ENCODE measurements at regions not wholly inside any gene's neighbourhood (a gene's known extent, or its start where the extent isn't known, plus 50 kb on each side); places are given as distances from the start of the nearest gene placed in this dataset.

DNA sequence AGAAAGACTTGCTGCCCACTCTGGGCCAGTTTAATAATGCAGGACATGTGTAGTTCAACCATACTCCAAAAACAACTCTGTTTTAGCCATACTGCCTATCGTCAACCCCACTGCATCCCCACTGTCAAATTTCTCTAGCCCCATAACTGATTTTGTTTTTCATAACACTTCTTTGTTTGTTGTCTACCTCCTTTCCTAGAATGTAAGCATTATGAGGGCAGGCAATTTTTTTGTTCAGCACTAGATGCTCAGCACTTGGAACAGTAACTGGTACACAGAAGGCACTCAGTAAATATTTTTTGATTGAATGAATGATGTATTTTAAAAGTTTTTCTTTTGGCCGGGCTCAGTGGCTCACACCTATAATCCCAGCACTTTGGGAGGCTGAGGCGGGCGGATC, 183.8 kb upstream of the MKLN1 start:
- Histone ChIP-seq H3K4ac (ENCODE audit: low read depth, low read length) (no peak overlapping the region), H3K4me1 (ENCODE audit: control insufficient read depth in 1 of 2, insufficient read depth in 2 of 2, low read length in 2 of 2) (no peaks in the 10 kb centered on the region), H3K4me3 (ENCODE audit: low read depth, low read length) (no peak overlapping the region), H3K14ac (ENCODE audit: low read length) (no peak overlapping the region), H4K91ac (ENCODE audit: low read depth, low read length) (no peak overlapping the region), H3K23ac (ENCODE audit: low read length) (no peak overlapping the region), H2BK12ac (ENCODE audit: low read length) (no peak overlapping the region), H3K79me1 (ENCODE audit: low read length) (no peaks in the 10 kb centered on the region), H3K9me3 (ENCODE audit: insufficient read depth, low read depth, low read length) (no peaks in the 10 kb centered on the region), H4K12ac (ENCODE audit: low read depth, low read length) (no peak overlapping the region), H2AFZ (ENCODE audit: insufficient read depth, low read length, poor library complexity) (no peak overlapping the region), H2BK5ac (ENCODE audit: low read depth, low read length, poor library complexity) (no peak overlapping the region), H3K27me3 (ENCODE audit: insufficient read depth, low read length) (no peaks in the 10 kb centered on the region), H3K79me2 (ENCODE audit: control insufficient read depth, insufficient read depth, low read length, poor library complexity) (no peaks in the 10 kb centered on the region), H2AK5ac (ENCODE audit: low read length) (no peak overlapping the region), H3K4me2 (ENCODE audit: low read length) (no peak overlapping the region), H3K9ac (ENCODE audit: low read length) (no peak overlapping the region), H3K27ac (ENCODE audit: low read depth, low read length) (no peak overlapping the region), H2BK120ac (ENCODE audit: insufficient read depth, low read length, poor library complexity) (no peak overlapping the region), H3K18ac (ENCODE audit: low read length) (no peak overlapping the region), H4K8ac (ENCODE audit: low read depth, low read length) (no peak overlapping the region), H3K36me3 (ENCODE audit: control insufficient read depth in 1 of 2, insufficient read depth in 2 of 2, low read length in 2 of 2) (no peaks in the 10 kb centered on the region)
- no CpG with 5 or more reads among the region's 4 CpGs for WGBS (ENCODE audit: extremely low coverage, insufficient coverage, insufficient read length)
- DNase-seq = no peak

DNA sequence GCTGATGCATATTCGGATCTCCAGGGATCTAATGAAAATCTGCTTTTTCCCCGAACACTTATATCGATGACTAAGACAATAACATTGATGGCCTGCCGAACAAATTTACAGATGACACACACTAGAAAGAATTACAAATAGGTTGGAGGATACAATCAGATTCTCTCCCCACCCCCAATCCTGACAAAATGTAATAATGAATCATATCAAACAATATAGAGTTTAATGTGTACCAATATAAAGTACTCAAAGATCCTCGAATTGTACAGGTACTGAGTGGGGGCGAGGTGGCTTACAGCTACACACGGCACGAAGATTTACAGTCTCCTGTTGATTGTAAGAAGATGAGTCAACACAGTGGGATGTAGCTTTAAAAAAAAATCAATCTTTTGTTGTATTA, 182.7 kb upstream of the MKLN1 start:
- Histone ChIP-seq H3K23ac (ENCODE audit: low read length) (no peak overlapping the region), H4K8ac (ENCODE audit: low read depth, low read length) (no peak overlapping the region), H3K27me3 (ENCODE audit: insufficient read depth, low read length) (no peaks in the 10 kb centered on the region), H2BK12ac (ENCODE audit: low read length) (no peak overlapping the region), H4K91ac (ENCODE audit: low read depth, low read length) (no peak overlapping the region), H3K36me3 (ENCODE audit: control insufficient read depth in 1 of 2, insufficient read depth in 2 of 2, low read length in 2 of 2) (no peaks in the 10 kb centered on the region), H2AFZ (ENCODE audit: insufficient read depth, low read length, poor library complexity) (no peak overlapping the region), H4K12ac (ENCODE audit: low read depth, low read length) (no peak overlapping the region), H3K27ac (ENCODE audit: low read depth, low read length) (no peak overlapping the region), H3K4me3 (ENCODE audit: low read depth, low read length) (no peak overlapping the region), H3K4me2 (ENCODE audit: low read length) (no peak overlapping the region), H2BK5ac (ENCODE audit: low read depth, low read length, poor library complexity) (no peak overlapping the region), H3K9ac (ENCODE audit: low read length) (no peak overlapping the region), H2BK120ac (ENCODE audit: insufficient read depth, low read length, poor library complexity) (no peak overlapping the region), H3K4me1 (ENCODE audit: control insufficient read depth in 1 of 2, insufficient read depth in 2 of 2, low read length in 2 of 2) (no peaks in the 10 kb centered on the region), H3K14ac (ENCODE audit: low read length) (no peak overlapping the region), H3K79me1 (ENCODE audit: low read length) (no peaks in the 10 kb centered on the region), H3K18ac (ENCODE audit: low read length) (no peak overlapping the region), H3K9me3 (ENCODE audit: insufficient read depth, low read depth, low read length) (no peaks in the 10 kb centered on the region), H3K4ac (ENCODE audit: low read depth, low read length) (no peak overlapping the region), H3K79me2 (ENCODE audit: control insufficient read depth, insufficient read depth, low read length, poor library complexity) (no peaks in the 10 kb centered on the region), H2AK5ac (ENCODE audit: low read length) (no peak overlapping the region)
- no peak for DNase-seq
- WGBS (ENCODE audit: extremely low coverage, insufficient coverage, insufficient read length) = no CpG with 5 or more reads among the region's 8 CpGs

DNA sequence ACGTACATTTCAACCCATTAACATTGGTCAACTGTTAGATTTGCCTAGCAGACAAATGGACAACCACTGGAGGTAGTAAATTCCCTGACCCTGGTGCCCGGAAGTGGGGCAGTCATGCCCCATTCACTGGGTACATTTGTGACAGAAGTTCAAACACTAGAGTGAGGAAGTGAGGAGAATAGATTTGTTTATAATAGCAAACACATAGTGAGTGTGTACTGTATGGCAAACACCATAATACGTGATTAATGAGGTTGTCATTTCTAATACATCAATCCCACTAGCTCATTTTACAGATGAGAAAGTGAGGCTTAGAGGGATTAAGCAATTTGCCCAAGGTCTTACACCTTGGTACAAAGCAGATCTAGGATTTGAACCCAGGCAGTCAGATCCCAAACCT, 181.9 kb upstream of the MKLN1 start:
- Histone ChIP-seq H4K8ac (ENCODE audit: low read depth, low read length) (no peak overlapping the region), H3K27ac (ENCODE audit: low read depth, low read length) (no peak overlapping the region), H3K4me3 (ENCODE audit: low read depth, low read length) (no peak overlapping the region), H3K36me3 (ENCODE audit: control insufficient read depth in 1 of 2, insufficient read depth in 2 of 2, low read length in 2 of 2) (no peaks in the 10 kb centered on the region), H4K12ac (ENCODE audit: low read depth, low read length) (no peak overlapping the region), H2BK5ac (ENCODE audit: low read depth, low read length, poor library complexity) (no peak overlapping the region), H4K91ac (ENCODE audit: low read depth, low read length) (no peak overlapping the region), H3K79me2 (ENCODE audit: control insufficient read depth, insufficient read depth, low read length, poor library complexity) (no peaks in the 10 kb centered on the region), H3K4ac (ENCODE audit: low read depth, low read length) (no peak overlapping the region), H3K9me3 (ENCODE audit: insufficient read depth, low read depth, low read length) (no peaks in the 10 kb centered on the region), H3K23ac (ENCODE audit: low read length) (no peak overlapping the region), H3K79me1 (ENCODE audit: low read length) (no peaks in the 10 kb centered on the region), H3K4me1 (ENCODE audit: control insufficient read depth in 1 of 2, insufficient read depth in 2 of 2, low read length in 2 of 2) (no peaks in the 10 kb centered on the region), H3K14ac (ENCODE audit: low read length) (no peak overlapping the region), H3K9ac (ENCODE audit: low read length) (no peak overlapping the region), H2AK5ac (ENCODE audit: low read length) (no peak overlapping the region), H3K27me3 (ENCODE audit: insufficient read depth, low read length) (no peaks in the 10 kb centered on the region), H2BK12ac (ENCODE audit: low read length) (no peak overlapping the region), H2BK120ac (ENCODE audit: insufficient read depth, low read length, poor library complexity) (no peak overlapping the region), H2AFZ (ENCODE audit: insufficient read depth, low read length, poor library complexity) (no peak overlapping the region), H3K18ac (ENCODE audit: low read length) (no peak overlapping the region), H3K4me2 (ENCODE audit: low read length) (no peak overlapping the region)
- no CpG with 5 or more reads among the region's 3 CpGs for WGBS (ENCODE audit: extremely low coverage, insufficient coverage, insufficient read length)
- DNase-seq = no peak

DNA sequence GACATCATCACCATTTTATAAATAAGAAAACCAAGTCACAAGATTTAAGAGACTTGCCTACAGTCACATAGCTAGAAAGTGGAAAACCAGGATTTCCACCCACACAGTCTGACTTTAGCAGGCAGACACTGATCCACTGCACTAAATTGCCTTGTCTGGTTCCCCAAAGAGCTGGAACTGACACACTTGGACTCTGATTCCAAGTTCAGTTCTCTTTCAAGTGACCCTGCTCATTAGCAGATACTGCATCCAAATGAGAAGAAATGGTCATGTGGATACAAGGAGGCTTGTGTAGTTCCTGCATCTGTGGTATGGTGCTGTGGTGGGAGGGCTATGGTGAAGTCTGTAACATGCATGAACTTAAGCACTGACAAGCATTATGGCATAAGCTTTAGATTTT, 180.1 kb upstream of the MKLN1 start:
- Histone ChIP-seq H3K4me3 (ENCODE audit: low read depth, low read length) (no peak overlapping the region), H3K14ac (ENCODE audit: low read length) (no peak overlapping the region), H3K36me3 (ENCODE audit: control insufficient read depth in 1 of 2, insufficient read depth in 2 of 2, low read length in 2 of 2) (no peaks in the 10 kb centered on the region), H3K79me1 (ENCODE audit: low read length) (no peaks in the 10 kb centered on the region), H2BK5ac (ENCODE audit: low read depth, low read length, poor library complexity) (no peak overlapping the region), H2BK12ac (ENCODE audit: low read length) (no peak overlapping the region), H3K9me3 (ENCODE audit: insufficient read depth, low read depth, low read length) (no peaks in the 10 kb centered on the region), H2BK120ac (ENCODE audit: insufficient read depth, low read length, poor library complexity) (no peak overlapping the region), H3K79me2 (ENCODE audit: control insufficient read depth, insufficient read depth, low read length, poor library complexity) (no peaks in the 10 kb centered on the region), H4K12ac (ENCODE audit: low read depth, low read length) (no peak overlapping the region), H3K4me2 (ENCODE audit: low read length) (no peak overlapping the region), H3K27ac (ENCODE audit: low read depth, low read length) (no peak overlapping the region), H2AK5ac (ENCODE audit: low read length) (no peak overlapping the region), H3K27me3 (ENCODE audit: insufficient read depth, low read length) (no peaks in the 10 kb centered on the region), H3K4ac (ENCODE audit: low read depth, low read length) (no peak overlapping the region), H4K91ac (ENCODE audit: low read depth, low read length) (no peak overlapping the region), H3K9ac (ENCODE audit: low read length) (no peak overlapping the region), H3K4me1 (ENCODE audit: control insufficient read depth in 1 of 2, insufficient read depth in 2 of 2, low read length in 2 of 2) (no peaks in the 10 kb centered on the region), H3K23ac (ENCODE audit: low read length) (no peak overlapping the region), H4K8ac (ENCODE audit: low read depth, low read length) (no peak overlapping the region), H3K18ac (ENCODE audit: low read length) (no peak overlapping the region), H2AFZ (ENCODE audit: insufficient read depth, low read length, poor library complexity) (no peak overlapping the region)
- no peak for DNase-seq

DNA sequence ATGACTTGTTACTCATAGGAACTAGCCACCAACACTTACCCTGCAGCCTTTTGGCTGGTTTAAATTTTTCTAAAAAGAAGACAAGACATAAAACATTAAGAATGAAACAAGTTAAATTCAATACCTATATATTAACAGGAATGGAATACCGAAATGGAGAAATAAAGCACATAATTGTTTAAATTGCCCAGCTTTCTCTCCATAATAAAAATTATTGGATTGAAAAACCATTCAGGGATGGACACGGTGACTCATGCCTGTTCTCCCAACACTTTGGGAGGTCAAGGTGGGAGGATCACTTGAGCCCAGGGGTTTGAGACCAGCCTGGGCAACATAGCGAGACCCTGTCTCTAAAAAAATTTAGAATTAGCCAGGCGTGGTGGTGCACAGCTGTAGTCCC, 179.4 kb upstream of the MKLN1 start:
- no peaks in the 10 kb centered on the region for H3K27me3 ChIP-seq (ENCODE audit: insufficient read depth, low read length)
- H3K4ac ChIP-seq (ENCODE audit: low read depth, low read length) = no peak overlapping the region
- H3K23ac ChIP-seq (ENCODE audit: low read length) = no peak overlapping the region
- no peak overlapping the region for H4K91ac ChIP-seq (ENCODE audit: low read depth, low read length)
- no CpG with 5 or more reads among the region's 4 CpGs for WGBS (ENCODE audit: extremely low coverage, insufficient coverage, insufficient read length)
- no peak overlapping the region for H3K14ac ChIP-seq (ENCODE audit: low read length)
- H2AFZ ChIP-seq (ENCODE audit: insufficient read depth, low read length, poor library complexity) = no peak overlapping the region
- no peak overlapping the region for H3K9ac ChIP-seq (ENCODE audit: low read length)
- H4K8ac ChIP-seq (ENCODE audit: low read depth, low read length) = no peak overlapping the region
- H3K18ac ChIP-seq (ENCODE audit: low read length) = no peak overlapping the region
- no peak overlapping the region for H2BK5ac ChIP-seq (ENCODE audit: low read depth, low read length, poor library complexity)
- no peak overlapping the region for H3K4me3 ChIP-seq (ENCODE audit: low read depth, low read length)
- no peaks in the 10 kb centered on the region for H3K36me3 ChIP-seq (ENCODE audit: control insufficient read depth in 1 of 2, insufficient read depth in 2 of 2, low read length in 2 of 2)
- DNase-seq = no peak
- no peak overlapping the region for H2AK5ac ChIP-seq (ENCODE audit: low read length)
- no peak overlapping the region for H4K12ac ChIP-seq (ENCODE audit: low read depth, low read length)
- H3K27ac ChIP-seq (ENCODE audit: low read depth, low read length) = no peak overlapping the region
- no peaks in the 10 kb centered on the region for H3K9me3 ChIP-seq (ENCODE audit: insufficient read depth, low read depth, low read length)
- H3K79me1 ChIP-seq (ENCODE audit: low read length) = no peaks in the 10 kb centered on the region
- H3K4me1 ChIP-seq (ENCODE audit: control insufficient read depth in 1 of 2, insufficient read depth in 2 of 2, low read length in 2 of 2) = no peaks in the 10 kb centered on the region
- H2BK12ac ChIP-seq (ENCODE audit: low read length) = no peak overlapping the region
- H2BK120ac ChIP-seq (ENCODE audit: insufficient read depth, low read length, poor library complexity) = no peak overlapping the region
- H3K79me2 ChIP-seq (ENCODE audit: control insufficient read depth, insufficient read depth, low read length, poor library complexity) = no peaks in the 10 kb centered on the region
- H3K4me2 ChIP-seq (ENCODE audit: low read length) = no peak overlapping the region

Measured in trophoblast cell (in vitro differentiated cells and primary cell).